HG03469 (cell line): ENCODE measurements at regions not wholly inside any gene's neighbourhood (a gene's known extent, or its start where the extent isn't known, plus 50 kb on each side); places are given as distances from the start of the nearest gene placed in this dataset.
"Not testable (repeated sequence)": the region's sequence is repeated elsewhere in the genome, so short reads cannot be mapped to it uniquely, and the experiment has no call there.

ENCODE experiments used
- ATAC-seq: cut with Tn5 transposase; IDR thresholded peaks from one replicate; pipeline ENCODE4 v1.9.1; 2021; ENCODE audit warnings: mild to moderate bottlenecking, moderate library complexity, moderate number of reproducible peaks; ENCODE audit not compliant: unreplicated experiment

GRCh38 chr6:15087186-15087589 is 158.7 kb upstream of the JARID2 start:
- no peak for ATAC-seq

GRCh38 chr6:15088904-15089568 is 156.8 kb upstream of the JARID2 start:
- ATAC-seq, result no peak

GRCh38 chr6:15089569-15090144 is 156.2 kb upstream of the JARID2 start:
- no peak for ATAC-seq

- no peak for ATAC-seq
Observed at GRCh38 chr6:15090145-15090579, 155.7 kb upstream of the JARID2 start.

- ATAC-seq, result no peak
Observed at GRCh38 chr6:15090745-15091384, 155.0 kb upstream of the JARID2 start.

- no peak for ATAC-seq
Observed at GRCh38 chr6:15096894-15097837, 148.7 kb upstream of the JARID2 start.

- ATAC-seq, result no peak
Observed at GRCh38 chr6:15101130-15101529, 144.7 kb upstream of the JARID2 start.

- no peak for ATAC-seq
Observed at GRCh38 chr6:15102241-15102640, 143.6 kb upstream of the JARID2 start.

GRCh38 chr6:15106958-15107643 is 138.8 kb upstream of the JARID2 start:
- no peak for ATAC-seq

GRCh38 chr6:15107644-15108382 is 138.1 kb upstream of the JARID2 start:
- no peak for ATAC-seq

- no peak for ATAC-seq
Observed at GRCh38 chr6:15108383-15108715, 137.5 kb upstream of the JARID2 start.

- no peak for ATAC-seq
Observed at GRCh38 chr6:15109338-15110090, 136.4 kb upstream of the JARID2 start.

- ATAC-seq, result no peak
Observed at GRCh38 chr6:15110726-15111354, 135.0 kb upstream of the JARID2 start.

GRCh38 chr6:15111576-15111975 is 134.3 kb upstream of the JARID2 start:
- ATAC-seq, result not testable (repeated sequence)

- ATAC-seq, result no peak
Observed at GRCh38 chr6:15113587-15113986, 132.3 kb upstream of the JARID2 start.

- ATAC-seq, result no peak
Observed at GRCh38 chr6:15114061-15114460, 131.8 kb upstream of the JARID2 start.

- ATAC-seq, result no peak
Observed at GRCh38 chr6:15116889-15117288, 129.0 kb upstream of the JARID2 start.

- no peak for ATAC-seq
Observed at GRCh38 chr6:15121443-15121842, 124.4 kb upstream of the JARID2 start.
